ENCODE measurements at regions not wholly inside any gene's neighbourhood (a gene's known extent, or its start where the extent isn't known, plus 50 kb on each side); places are given as distances from the start of the nearest gene placed in this dataset.

- DNase-seq, result no peak
These were observed 66.4 kb upstream of the POU3F3 start for GRCh38 chr2:104787298-104788065.

GRCh38 chr2:104788742-104789455 lies 65.0 kb upstream of the POU3F3 start:
- DNase-seq, result no peak

GRCh38 chr2:104790100-104790811 lies 63.7 kb upstream of the POU3F3 start:
- no peak for DNase-seq

- DNase-seq, result no peak
These were observed 62.9 kb upstream of the POU3F3 start for GRCh38 chr2:104790901-104791495.

GRCh38 chr2:104793966-104794365 lies 59.9 kb upstream of the POU3F3 start:
- DNase-seq, result no peak

- DNase-seq, result no peak
These were observed 59.5 kb upstream of the POU3F3 start for GRCh38 chr2:104794441-104794840.

All from NK-92 treated with Interleukin-12 subunit alpha and Interleukin-12 subunit beta, amount 100 ng/mL, for 24 hours (cell line).